CD14-positive monocyte (primary cell): ENCODE measurements at regions not wholly inside any gene's neighbourhood (a gene's known extent, or its start where the extent isn't known, plus 50 kb on each side); places are given as distances from the start of the nearest gene placed in this dataset.

Experiments
- DNase-seq, 3 donors: peaks; one replicate each; pipeline ENCODE4 v3.0.0-alpha.2; 2011 to 2022
- H2AFZ ChIP-seq: 2 replicates; pipeline ENCODE4 v1.6.0; 2012; ENCODE audit warnings: mild to moderate bottlenecking, low read depth, low read length, inconsistent platforms; ENCODE audit not compliant: insufficient read depth, poor library complexity, severe bottlenecking
- H3K27ac ChIP-seq, 2 donors: 1 replicate in 1 of 2; 2 replicates in 1 of 2; pipeline ENCODE4 v1.5.1; 2012 to 2013; ENCODE audit warnings: low read length in 2 of 2, control low read depth in 1 of 2, inconsistent platforms in 1 of 2, low read depth in 1 of 2, mild to moderate bottlenecking in 1 of 2
- H3K27me3 ChIP-seq, 2 donors: one replicate each; pipeline versions ENCODE4 v1.6.0 to v1.6.1; 2011 to 2013; ENCODE audit warnings: low read length in 2 of 2; ENCODE audit not compliant: control insufficient read depth in 2 of 2, insufficient read depth in 2 of 2
- H3K36me3 ChIP-seq, 2 donors: replicated peaks in 1 of 2; 1 replicate in 1 of 2; 2 replicates in 1 of 2; pipeline versions ENCODE4 v1.5.1 to v1.6.1; 2012 to 2013; ENCODE audit warnings: low read length in 2 of 2, control low read depth in 1 of 2, inconsistent platforms in 1 of 2, mild to moderate bottlenecking in 1 of 2; ENCODE audit not compliant: insufficient read depth in 2 of 2, control insufficient read depth in 1 of 2
- H3K4me1 ChIP-seq, 2 donors: 1 replicate in 1 of 2; 2 replicates in 1 of 2; pipeline versions ENCODE4 v1.5.1 to v1.6.1; 2012 to 2013; ENCODE audit warnings: low read length in 2 of 2, control low read depth in 1 of 2, inconsistent platforms in 1 of 2, mild to moderate bottlenecking in 1 of 2, moderate library complexity in 1 of 2; ENCODE audit not compliant: insufficient read depth in 2 of 2, control insufficient read depth in 1 of 2
- H3K4me2 ChIP-seq: replicated peaks from 2 replicates; pipeline ENCODE3; 2012; ENCODE audit warnings: low read length, moderate library complexity, mild to moderate bottlenecking; ENCODE audit not compliant: poor library complexity, severe bottlenecking; ENCODE audit errors: extremely low read depth
- H3K4me3 ChIP-seq, 3 experiments: fragments of 200-600 bp in 1 of 3; sonication (generic) in 1 of 3; replicated peaks in 1 of 3; 1 replicate in 2 of 3; 2 replicates in 1 of 3; pipeline ENCODE4 v1.5.1; 2011 to 2013; ENCODE audit warnings: low read length in 3 of 3, mild to moderate bottlenecking in 3 of 3, control low read depth in 2 of 3, low read depth in 2 of 3, inconsistent platforms in 1 of 3, moderate library complexity in 1 of 3
- H3K79me2 ChIP-seq: 2 replicates; pipeline ENCODE4 v1.6.0; 2012; ENCODE audit warnings: mild to moderate bottlenecking, control low read depth, inconsistent platforms, low read length, moderate library complexity; ENCODE audit not compliant: insufficient read depth
- H3K9ac ChIP-seq: 2 replicates; pipeline ENCODE4 v1.6.0; 2017; ENCODE audit warnings: low read length, mild to moderate bottlenecking; ENCODE audit not compliant: insufficient read depth, poor library complexity, severe bottlenecking
- H3K9me3 ChIP-seq, 2 donors: replicated peaks in 1 of 2; 1 replicate in 1 of 2; 2 replicates in 1 of 2; pipeline versions ENCODE4 v1.5.1 to v1.6.1; 2012 to 2013; ENCODE audit warnings: low read length in 2 of 2, control low read depth in 1 of 2; ENCODE audit not compliant: control insufficient read depth in 1 of 2, insufficient read depth in 1 of 2
- H4K20me1 ChIP-seq: 2 replicates; pipeline ENCODE4 v1.6.0; 2012; ENCODE audit warnings: mild to moderate bottlenecking, low read length, control low read depth, moderate library complexity; ENCODE audit not compliant: insufficient read depth
- H3K27ac Mint-ChIP-seq, 7 donors: one replicate each; pipeline ENCODE4 v1.8.0; 2020; ENCODE audit warnings: mild to moderate bottlenecking in 7 of 7, mixed read lengths in 7 of 7, moderate library complexity in 6 of 7, inconsistent platforms in 2 of 7
- H3K27me3 Mint-ChIP-seq, 3 donors: one replicate each; pipeline ENCODE4 v1.8.0; 2021 to 2022; ENCODE audit warnings: low read depth in 3 of 3, mild to moderate bottlenecking in 3 of 3, mixed read lengths in 3 of 3, moderate library complexity in 3 of 3, inconsistent platforms in 1 of 3
- H3K36me3 Mint-ChIP-seq, 2 donors: one replicate each; pipeline ENCODE4 v1.8.0; 2020; ENCODE audit warnings: mixed read lengths in 2 of 2, inconsistent platforms in 1 of 2, mild to moderate bottlenecking in 1 of 2
- H3K4me1 Mint-ChIP-seq: one replicate; pipeline ENCODE4 v1.8.0; 2020; ENCODE audit warnings: mild to moderate bottlenecking, mixed read lengths
- H3K4me3 Mint-ChIP-seq, 2 donors: one replicate each; pipeline ENCODE4 v1.8.0; 2020; ENCODE audit warnings: mild to moderate bottlenecking in 2 of 2, mixed read lengths in 2 of 2, moderate library complexity in 1 of 2
- H3K9me3 Mint-ChIP-seq, 7 donors: one replicate each; pipeline ENCODE4 v1.8.0; 2020 to 2022; ENCODE audit warnings: mixed read lengths in 7 of 7, mild to moderate bottlenecking in 6 of 7, moderate library complexity in 6 of 7, inconsistent platforms in 2 of 7
- CTCF ChIP-seq: fragments of 200-600 bp; IDR thresholded peaks from one replicate; pipeline ENCODE4 v1.8.0; 2022; ENCODE audit warnings: antibody characterized with exemption, mild to moderate bottlenecking
- WGBS: methylation state at CpG from one replicate; pipeline ENCODE4 v1.1.5; 2013; ENCODE audit warnings: missing lambda C conversion rate; ENCODE audit not compliant: insufficient coverage; 5-methylcytosine and 5-hydroxymethylcytosine counted together
- intact Hi-C, 2 donors: fragments of 100-400 bp; cut with micrococcal nuclease; formaldehyde crosslinking; loops; one replicate each; pipeline versions ENCODE4 v1.15.0 to v1.15.1; 2023

DNA sequence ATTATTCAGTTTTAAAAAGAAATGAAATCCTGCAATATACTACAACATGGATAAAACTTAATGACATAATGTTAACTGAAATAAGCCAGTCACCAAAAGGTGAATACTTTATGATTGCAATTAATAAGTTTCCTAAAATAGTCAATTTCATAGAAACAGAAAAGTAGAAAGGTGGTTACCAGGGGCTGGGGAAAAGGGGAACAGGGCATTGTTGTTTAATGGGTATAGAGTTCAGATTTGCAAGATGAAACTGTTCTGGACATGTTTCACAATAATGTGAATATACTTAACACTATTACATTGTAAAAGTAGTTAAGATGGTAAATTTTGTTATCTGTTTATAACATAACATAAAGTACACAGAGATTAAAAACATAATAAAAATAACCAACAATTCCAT is 550.9 kb downstream of the CCER1 start:
- H3K9me3 ChIP-seq: peaks cover 0 to 6% of the 10 kb centered on the region in 2 donors
- no peaks in the 10 kb centered on the region for H3K79me2 ChIP-seq
- peaks cover 2% of the 10 kb centered on the region for H3K4me1 Mint-ChIP-seq
- no peaks in the 10 kb centered on the region for H3K36me3 Mint-ChIP-seq
- H3K9me3 Mint-ChIP-seq: peaks cover 0 to 7% (median 2%) of the 10 kb centered on the region in 7 donors
- TF ChIP-seq CTCF: no peak
- H3K4me2 ChIP-seq: no peak overlapping the region
- intact Hi-C loops: no loop called here
- no peaks in the 10 kb centered on the region for H4K20me1 ChIP-seq
- H3K36me3 ChIP-seq: no peaks in the 10 kb centered on the region
- no peak overlapping the region for H3K9ac ChIP-seq
- peaks cover 7 to 17% of the 10 kb centered on the region in 2 donors for H3K27me3 ChIP-seq
- no peak overlapping the region for H3K27ac Mint-ChIP-seq
- H3K4me1 ChIP-seq: no peaks in the 10 kb centered on the region
- no peak for DNase-seq
- peaks cover 3 to 37% (median 20%) of the 10 kb centered on the region in 3 donors for H3K27me3 Mint-ChIP-seq
- H3K4me3 ChIP-seq: no peak overlapping the region
- H2AFZ ChIP-seq: no peak overlapping the region
- H3K27ac ChIP-seq: no peak overlapping the region
- H3K4me3 Mint-ChIP-seq: no peak overlapping the region

DNA sequence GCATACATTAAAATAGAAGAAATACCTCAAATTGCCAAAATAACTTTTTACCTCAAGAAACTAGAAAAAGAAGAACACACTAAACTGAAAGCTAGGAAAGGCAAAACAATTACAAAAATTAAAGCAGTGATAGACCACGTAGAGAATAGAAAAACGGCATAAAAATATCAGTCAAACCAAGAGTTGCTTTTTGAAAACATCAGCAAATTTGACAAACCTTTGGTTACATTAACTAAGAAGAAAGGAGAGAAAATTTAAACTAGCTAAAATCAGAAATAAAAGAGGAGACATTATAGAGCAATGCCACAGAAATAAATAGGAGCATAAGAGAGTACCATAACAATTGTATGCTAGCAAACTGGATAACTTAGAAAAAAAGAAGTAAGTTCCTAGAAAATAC is 553.8 kb downstream of the CCER1 start:
- no peaks in the 10 kb centered on the region for H3K36me3 ChIP-seq
- peaks cover 17 to 26% of the 10 kb centered on the region in 2 donors for H3K27me3 ChIP-seq
- no peaks in the 10 kb centered on the region for H3K4me1 ChIP-seq
- no peak overlapping the region for H3K27ac ChIP-seq
- no peak overlapping the region for H3K9ac ChIP-seq
- H3K4me3 Mint-ChIP-seq: peak overlapping the region in 1 of 2 donors; percentile 32
- no peak overlapping the region for H3K27ac Mint-ChIP-seq
- intact Hi-C loops: no loop called here
- no peaks in the 10 kb centered on the region for H4K20me1 ChIP-seq
- no peak overlapping the region for H3K4me2 ChIP-seq
- no peaks in the 10 kb centered on the region for H3K79me2 ChIP-seq
- peaks cover 3 to 51% (median 27%) of the 10 kb centered on the region in 3 donors for H3K27me3 Mint-ChIP-seq
- no CpG with 5 or more reads among the region's 2 CpGs for whole genome bisulfite sequencing
- no peak for DNase-seq
- H3K4me1 Mint-ChIP-seq: peaks cover 2% of the 10 kb centered on the region
- H2AFZ ChIP-seq: no peak overlapping the region
- TF ChIP-seq CTCF: no peak
- no peaks in the 10 kb centered on the region for H3K36me3 Mint-ChIP-seq
- peaks cover 8 to 26% (median 13%) of the 10 kb centered on the region in 7 donors for H3K9me3 Mint-ChIP-seq
- no peak overlapping the region for H3K4me3 ChIP-seq
- peaks cover under 1 to 31% of the 10 kb centered on the region in 2 donors for H3K9me3 ChIP-seq
